GM21825 (cell line): ENCODE measurements at regions not wholly inside any gene's neighbourhood (a gene's known extent, or its start where the extent isn't known, plus 50 kb on each side); places are given as distances from the start of the nearest gene placed in this dataset.
"Not testable (repeated sequence)": the region's sequence is repeated elsewhere in the genome, so short reads cannot be mapped to it uniquely, and the experiment has no call there.

Experiments
- ATAC-seq: cut with Tn5 transposase; IDR thresholded peaks from one replicate; pipeline ENCODE4 v1.9.1; 2021; ENCODE audit warnings: mild to moderate bottlenecking, moderate library complexity; ENCODE audit not compliant: unreplicated experiment

- no peak for ATAC-seq
Measured at GRCh38 chr6:14545496-14545895, 427.9 kb downstream of the CD83 start.

- no peak for ATAC-seq
Measured at GRCh38 chr6:14546036-14546435, 428.5 kb downstream of the CD83 start.

- no peak for ATAC-seq
Measured at GRCh38 chr6:14547284-14547998, 429.9 kb downstream of the CD83 start.

GRCh38 chr6:14549304-14549770 lies 431.8 kb downstream of the CD83 start:
- ATAC-seq = no peak

GRCh38 chr6:14549871-14550270 lies 432.3 kb downstream of the CD83 start:
- no peak for ATAC-seq

GRCh38 chr6:14550410-14550809 lies 432.8 kb downstream of the CD83 start:
- no peak for ATAC-seq

GRCh38 chr6:14550822-14551221 lies 433.2 kb downstream of the CD83 start:
- no peak for ATAC-seq

GRCh38 chr6:14551601-14552000 lies 434.0 kb downstream of the CD83 start:
- not testable (repeated sequence) for ATAC-seq

- ATAC-seq = no peak
Measured at GRCh38 chr6:14552891-14553290, 435.3 kb downstream of the CD83 start.

- no peak for ATAC-seq
Measured at GRCh38 chr6:14553515-14553914, 435.9 kb downstream of the CD83 start.

- ATAC-seq = no peak
Measured at GRCh38 chr6:14555804-14556203, 438.2 kb downstream of the CD83 start.

GRCh38 chr6:14559746-14560536 lies 442.4 kb downstream of the CD83 start:
- ATAC-seq = no peak

- not testable (repeated sequence) for ATAC-seq
Measured at GRCh38 chr6:14561563-14561962, 444.0 kb downstream of the CD83 start.

GRCh38 chr6:14567842-14568241 lies 450.3 kb downstream of the CD83 start:
- ATAC-seq = no peak

- no peak for ATAC-seq
Measured at GRCh38 chr6:14569394-14569793, 451.8 kb downstream of the CD83 start.

GRCh38 chr6:14569874-14570273 lies 452.3 kb downstream of the CD83 start:
- not testable (repeated sequence) for ATAC-seq

- ATAC-seq = no peak
Measured at GRCh38 chr6:14571001-14571400, 453.4 kb downstream of the CD83 start.

- ATAC-seq = no peak
Measured at GRCh38 chr6:14571746-14572145, 454.2 kb downstream of the CD83 start.

- ATAC-seq = no peak
Measured at GRCh38 chr6:14573267-14573666, 455.7 kb downstream of the CD83 start.

- ATAC-seq = no peak
Measured at GRCh38 chr6:14573703-14574290, 456.2 kb downstream of the CD83 start.

- ATAC-seq = no peak
Measured at GRCh38 chr6:14575961-14576360, 458.4 kb downstream of the CD83 start.

GRCh38 chr6:14578994-14579393 lies 461.4 kb downstream of the CD83 start:
- ATAC-seq = no peak
